ENCODE measurements at regions not wholly inside any gene's neighbourhood (a gene's known extent, or its start where the extent isn't known, plus 50 kb on each side); places are given as distances from the start of the nearest gene placed in this dataset.

GRCh38 chr4:10336471-10336870, 120.8 kb downstream of the ZNF518B start:
- no peak for TF ChIP-seq GABPA (IDR thresholded peaks at IDR 0.05; ENCODE audit: low read depth)
- TF ChIP-seq, protein P1, sequence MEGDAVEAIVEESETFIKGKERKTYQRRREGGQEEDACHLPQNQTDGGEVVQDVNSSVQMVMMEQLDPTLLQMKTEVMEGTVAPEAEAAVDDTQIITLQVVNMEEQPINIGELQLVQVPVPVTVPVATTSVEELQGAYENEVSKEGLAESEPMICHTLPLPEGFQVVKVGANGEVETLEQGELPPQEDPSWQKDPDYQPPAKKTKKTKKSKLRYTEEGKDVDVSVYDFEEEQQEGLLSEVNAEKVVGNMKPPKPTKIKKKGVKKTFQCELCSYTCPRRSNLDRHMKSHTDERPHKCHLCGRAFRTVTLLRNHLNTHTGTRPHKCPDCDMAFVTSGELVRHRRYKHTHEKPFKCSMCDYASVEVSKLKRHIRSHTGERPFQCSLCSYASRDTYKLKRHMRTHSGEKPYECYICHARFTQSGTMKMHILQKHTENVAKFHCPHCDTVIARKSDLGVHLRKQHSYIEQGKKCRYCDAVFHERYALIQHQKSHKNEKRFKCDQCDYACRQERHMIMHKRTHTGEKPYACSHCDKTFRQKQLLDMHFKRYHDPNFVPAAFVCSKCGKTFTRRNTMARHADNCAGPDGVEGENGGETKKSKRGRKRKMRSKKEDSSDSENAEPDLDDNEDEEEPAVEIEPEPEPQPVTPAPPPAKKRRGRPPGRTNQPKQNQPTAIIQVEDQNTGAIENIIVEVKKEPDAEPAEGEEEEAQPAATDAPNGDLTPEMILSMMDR (IDR thresholded peaks at IDR 0.05 in 2 of 3, conservative IDR thresholded peaks at IDR 0.05 in 1 of 3; ENCODE audit: control insufficient read depth in 2 of 3, extremely low read depth in 1 of 3, insufficient read depth in 1 of 3, low read depth in 3 of 3, low read length in 3 of 3), result no peak
- no peak for TF ChIP-seq POLR2A (IDR thresholded peaks at IDR 0.05; ENCODE audit: low read depth, low read length)
- TF ChIP-seq NRF1 (conservative IDR thresholded peaks at IDR 0.05; ENCODE audit: low read depth, low read length), result no peak
- no peak for TF ChIP-seq GATAD2B (conservative IDR thresholded peaks at IDR 0.05; ENCODE audit: low read depth)
- TF ChIP-seq SIN3A (IDR thresholded peaks at IDR 0.05; ENCODE audit: low read depth, low read length), result no peak
- TF ChIP-seq CEBPB (IDR thresholded peaks at IDR 0.05; ENCODE audit: borderline replicate concordance in 1 of 2, low read depth in 2 of 2, low read length in 2 of 2), result no peak
- no peak for TF ChIP-seq EP300 (IDR thresholded peaks at IDR 0.05; ENCODE audit: borderline replicate concordance in 1 of 2, control insufficient read depth in 1 of 2, low read depth in 2 of 2, low read length in 2 of 2)
- TF ChIP-seq, protein P2, sequence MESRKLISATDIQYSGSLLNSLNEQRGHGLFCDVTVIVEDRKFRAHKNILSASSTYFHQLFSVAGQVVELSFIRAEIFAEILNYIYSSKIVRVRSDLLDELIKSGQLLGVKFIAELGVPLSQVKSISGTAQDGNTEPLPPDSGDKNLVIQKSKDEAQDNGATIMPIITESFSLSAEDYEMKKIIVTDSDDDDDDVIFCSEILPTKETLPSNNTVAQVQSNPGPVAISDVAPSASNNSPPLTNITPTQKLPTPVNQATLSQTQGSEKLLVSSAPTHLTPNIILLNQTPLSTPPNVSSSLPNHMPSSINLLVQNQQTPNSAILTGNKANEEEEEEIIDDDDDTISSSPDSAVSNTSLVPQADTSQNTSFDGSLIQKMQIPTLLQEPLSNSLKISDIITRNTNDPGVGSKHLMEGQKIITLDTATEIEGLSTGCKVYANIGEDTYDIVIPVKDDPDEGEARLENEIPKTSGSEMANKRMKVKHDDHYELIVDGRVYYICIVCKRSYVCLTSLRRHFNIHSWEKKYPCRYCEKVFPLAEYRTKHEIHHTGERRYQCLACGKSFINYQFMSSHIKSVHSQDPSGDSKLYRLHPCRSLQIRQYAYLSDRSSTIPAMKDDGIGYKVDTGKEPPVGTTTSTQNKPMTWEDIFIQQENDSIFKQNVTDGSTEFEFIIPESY (IDR thresholded peaks at IDR 0.05), result no peak
